ENCODE measurements at regions not wholly inside any gene's neighbourhood (a gene's known extent, or its start where the extent isn't known, plus 50 kb on each side); places are given as distances from the start of the nearest gene placed in this dataset.
"Not testable (repeated sequence)": the region's sequence is repeated elsewhere in the genome, so short reads cannot be mapped to it uniquely, and the experiment has no call there.

DNA sequence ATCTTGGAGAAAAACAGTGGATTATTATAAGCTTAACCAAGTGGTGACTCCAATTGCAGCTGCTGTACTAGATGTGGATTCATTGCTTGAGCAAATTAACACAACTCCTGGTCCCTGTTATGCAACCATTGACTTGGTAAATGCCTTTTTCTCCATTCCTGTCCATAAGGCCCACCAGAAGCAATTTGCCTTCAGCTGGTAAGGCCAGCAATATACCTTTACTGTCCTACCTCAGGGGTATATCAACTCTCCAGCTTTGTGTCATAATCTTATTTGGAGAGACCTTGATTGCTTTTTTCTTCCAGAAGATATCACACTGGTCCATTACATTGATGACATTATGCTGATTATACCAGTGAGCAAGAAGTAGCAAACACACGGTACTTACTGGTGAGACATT, 560.8 kb downstream of the PTPRU start:
- not testable (repeated sequence) for TF ChIP-seq ELF4 (IDR thresholded peaks at IDR 0.05); SUZ12 (IDR thresholded peaks at IDR 0.05); NFRKB (IDR thresholded peaks at IDR 0.05); HDGF (IDR thresholded peaks at IDR 0.05; ENCODE audit: borderline replicate concordance); L3MBTL2 (conservative IDR thresholded peaks at IDR 0.05); SP1 (IDR thresholded peaks at IDR 0.05); FOXA1 (IDR thresholded peaks at IDR 0.05); ARNT (IDR thresholded peaks at IDR 0.05); BHLHE40 (IDR thresholded peaks at IDR 0.05; ENCODE audit: borderline replicate concordance); FOXM1 (IDR thresholded peaks at IDR 0.05; ENCODE audit: borderline replicate concordance); FOXK2 (IDR thresholded peaks at IDR 0.05); ZNF384 (IDR thresholded peaks at IDR 0.05); LEF1 (IDR thresholded peaks at IDR 0.05; ENCODE audit: borderline replicate concordance)
- TF ChIP-seq, protein P1, sequence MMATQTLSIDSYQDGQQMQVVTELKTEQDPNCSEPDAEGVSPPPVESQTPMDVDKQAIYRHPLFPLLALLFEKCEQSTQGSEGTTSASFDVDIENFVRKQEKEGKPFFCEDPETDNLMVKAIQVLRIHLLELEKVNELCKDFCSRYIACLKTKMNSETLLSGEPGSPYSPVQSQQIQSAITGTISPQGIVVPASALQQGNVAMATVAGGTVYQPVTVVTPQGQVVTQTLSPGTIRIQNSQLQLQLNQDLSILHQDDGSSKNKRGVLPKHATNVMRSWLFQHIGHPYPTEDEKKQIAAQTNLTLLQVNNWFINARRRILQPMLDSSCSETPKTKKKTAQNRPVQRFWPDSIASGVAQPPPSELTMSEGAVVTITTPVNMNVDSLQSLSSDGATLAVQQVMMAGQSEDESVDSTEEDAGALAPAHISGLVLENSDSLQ (IDR thresholded peaks at IDR 0.05), result not testable (repeated sequence)
